ENCODE measurements at regions not wholly inside any gene's neighbourhood (a gene's known extent, or its start where the extent isn't known, plus 50 kb on each side); places are given as distances from the start of the nearest gene placed in this dataset.

GRCh38 chr2:185174353-185174752 lies 564.3 kb upstream of the FSIP2 start:
- no peaks in the 10 kb centered on the region for H3K4me1 ChIP-seq
- no peak overlapping the region for H3K4me3 ChIP-seq
- no peak for DNase-seq (ENCODE audit: low spot score in 2 of 2)
- intact Hi-C loops (cut with DNase I; ENCODE audit: low total_unique reads): no loop called here
- peaks cover 4% of the 10 kb centered on the region for H3K36me3 ChIP-seq
- no peaks in the 10 kb centered on the region for H3K27me3 ChIP-seq
- TF ChIP-seq POLR2A (IDR thresholded peaks at IDR 0.05) (no peak), POLR2AphosphoS5 (IDR thresholded peaks at IDR 0.05) (no peak), CTCF (IDR thresholded peaks at IDR 0.05) (no peak)
- H3K9me3 ChIP-seq: no peaks in the 10 kb centered on the region
- H3K27ac ChIP-seq: no peak overlapping the region

GRCh38 chr2:185179743-185180142 lies 558.9 kb upstream of the FSIP2 start:
- Histone ChIP-seq H3K4me3 (no peak overlapping the region), H3K9me3 (no peaks in the 10 kb centered on the region), H3K27me3 (no peaks in the 10 kb centered on the region), H3K4me1 (no peaks in the 10 kb centered on the region), H3K36me3 (peaks cover 8% of the 10 kb centered on the region), H3K27ac (no peak overlapping the region)
- DNase-seq (ENCODE audit: low spot score in 2 of 2): no peak
- intact Hi-C loops (cut with DNase I; ENCODE audit: low total_unique reads): no loop called here
- TF ChIP-seq POLR2AphosphoS5 (IDR thresholded peaks at IDR 0.05) (no peak), CTCF (IDR thresholded peaks at IDR 0.05) (no peak), POLR2A (IDR thresholded peaks at IDR 0.05) (no peak)

GRCh38 chr2:185181901-185182300 lies 556.7 kb upstream of the FSIP2 start:
- Histone ChIP-seq H3K36me3 (peaks cover 8% of the 10 kb centered on the region), H3K27ac (no peak overlapping the region), H3K4me3 (no peak overlapping the region), H3K4me1 (no peaks in the 10 kb centered on the region), H3K9me3 (no peaks in the 10 kb centered on the region), H3K27me3 (no peaks in the 10 kb centered on the region)
- no peak for TF ChIP-seq CTCF (IDR thresholded peaks at IDR 0.05)
- TF ChIP-seq POLR2A (IDR thresholded peaks at IDR 0.05): no peak
- no peak for TF ChIP-seq POLR2AphosphoS5 (IDR thresholded peaks at IDR 0.05)
- DNase-seq (ENCODE audit: low spot score in 2 of 2): no peak
- intact Hi-C loops (cut with DNase I; ENCODE audit: low total_unique reads): no loop called here

- Histone ChIP-seq H3K4me3 (no peak overlapping the region), H3K36me3 (peaks cover 5% of the 10 kb centered on the region), H3K27me3 (no peaks in the 10 kb centered on the region), H3K27ac (no peak overlapping the region), H3K9me3 (no peaks in the 10 kb centered on the region), H3K4me1 (no peaks in the 10 kb centered on the region)
- no peak for DNase-seq (ENCODE audit: low spot score in 2 of 2)
- intact Hi-C loops (cut with DNase I; ENCODE audit: low total_unique reads): no loop called here
- no peak for TF ChIP-seq POLR2A (IDR thresholded peaks at IDR 0.05)
- no peak for TF ChIP-seq POLR2AphosphoS5 (IDR thresholded peaks at IDR 0.05)
- no peak for TF ChIP-seq CTCF (IDR thresholded peaks at IDR 0.05)
These were observed 553.6 kb upstream of the FSIP2 start for GRCh38 chr2:185185044-185185443.

- Histone ChIP-seq H3K27ac (no peak overlapping the region), H3K36me3 (peaks cover 5% of the 10 kb centered on the region), H3K4me3 (no peak overlapping the region), H3K27me3 (no peaks in the 10 kb centered on the region), H3K4me1 (no peaks in the 10 kb centered on the region), H3K9me3 (no peaks in the 10 kb centered on the region)
- intact Hi-C loops (cut with DNase I; ENCODE audit: low total_unique reads): no loop called here
- no peak for DNase-seq (ENCODE audit: low spot score in 2 of 2)
- TF ChIP-seq POLR2AphosphoS5 (IDR thresholded peaks at IDR 0.05): no peak
- no peak for TF ChIP-seq POLR2A (IDR thresholded peaks at IDR 0.05)
- TF ChIP-seq CTCF (IDR thresholded peaks at IDR 0.05): no peak
These were observed 551.2 kb upstream of the FSIP2 start for GRCh38 chr2:185187421-185187820.
